A673 (cell line): ENCODE measurements at regions not wholly inside any gene's neighbourhood (a gene's known extent, or its start where the extent isn't known, plus 50 kb on each side); places are given as distances from the start of the nearest gene placed in this dataset.

ENCODE experiments used
- BruUV-seq: library from RNA; stranded (reverse); fragments of 400-500 nt; replicated peaks from 2 replicates; lab custom pipeline; 2021; lab: Mats Ljungman, UMichigan
- CTCF ChIA-PET: fragments of 300-600 bp; sonication (Branson Sonifier 250); formaldehyde crosslinking; loops from one replicate; lab custom pipeline; 2022; ENCODE audit warnings: antibody characterized with exemption; lab: Charles Lee
- POLR2A ChIA-PET: fragments of 300-600 bp; sonication (Branson Sonifier 250); formaldehyde crosslinking; loops from one replicate; lab custom pipeline; 2022; ENCODE audit warnings: antibody characterized with exemption; ENCODE audit not compliant: low non-redundant PET; lab: Charles Lee
- DNase-seq: peaks from one replicate; pipeline ENCODE4 v3.0.0-alpha.2; 2015; ENCODE audit warnings: low spot score
- H3K27ac ChIP-seq: fragments of 200-600 bp; sonication (generic); 2 replicates; pipeline ENCODE4 v1.5.1; 2016; ENCODE audit warnings: mixed run types, low read depth, mild to moderate bottlenecking, mixed read lengths, antibody characterized with exemption, low read length; ENCODE audit not compliant: poor library complexity, severe bottlenecking
- H3K27me3 ChIP-seq: fragments of 200-600 bp; sonication (generic); replicated peaks from 2 replicates; pipeline ENCODE4 v1.6.1; 2017; ENCODE audit warnings: mixed run types, low read depth, mild to moderate bottlenecking, mixed read lengths, antibody characterized with exemption, low read length; ENCODE audit not compliant: insufficient read depth, poor library complexity
- H3K36me3 ChIP-seq: fragments of 200-600 bp; sonication (generic); 2 replicates; pipeline ENCODE4 v1.6.1; 2016; ENCODE audit warnings: mixed run types, mild to moderate bottlenecking, mixed read lengths, antibody characterized with exemption, low read length; ENCODE audit not compliant: insufficient read depth, poor library complexity, severe bottlenecking
- H3K4me1 ChIP-seq: fragments of 200-600 bp; sonication (generic); 2 replicates; pipeline ENCODE4 v1.6.1; 2017; ENCODE audit warnings: mixed run types, mild to moderate bottlenecking, mixed read lengths, antibody characterized with exemption, low read length; ENCODE audit not compliant: insufficient read depth, poor library complexity, severe bottlenecking
- H3K4me3 ChIP-seq: fragments of 200-600 bp; sonication (generic); 2 replicates; pipeline ENCODE4 v1.5.1; 2016; ENCODE audit warnings: low read depth, mixed run types, mild to moderate bottlenecking, mixed read lengths, low read length; ENCODE audit not compliant: poor library complexity, severe bottlenecking
- H3K9me3 ChIP-seq: fragments of 200-600 bp; sonication (generic); 2 replicates; pipeline ENCODE4 v1.6.1; 2016; ENCODE audit warnings: mixed run types, low read depth, mild to moderate bottlenecking, mixed read lengths, antibody characterized with exemption, low read length; ENCODE audit not compliant: poor library complexity, severe bottlenecking
- EZH2 ChIP-seq: fragments of 200-600 bp; sonication (generic); IDR thresholded peaks from 2 replicates; pipeline ENCODE4 v1.6.1; 2017; ENCODE audit warnings: borderline replicate concordance, low read depth, mild to moderate bottlenecking, mixed read lengths, antibody characterized with exemption, low read length; ENCODE audit not compliant: poor library complexity, severe bottlenecking
- intact Hi-C: fragments of 100-400 bp; cut with micrococcal nuclease; formaldehyde crosslinking; loops from one replicate; pipeline ENCODE4 v1.10.0; 2022; ENCODE audit not compliant: unreplicated experiment
- TF ChIP-seq, protein P1 (sequence below): fragments of 300-800, 200-600 bp; sonication (generic); conservative IDR thresholded peaks from 2 replicates; pipeline ENCODE4 v1.5.1; 2017; ENCODE audit warnings: low read depth, mild to moderate bottlenecking, antibody characterized with exemption, low read length, moderate library complexity, mixed read lengths

DNA sequence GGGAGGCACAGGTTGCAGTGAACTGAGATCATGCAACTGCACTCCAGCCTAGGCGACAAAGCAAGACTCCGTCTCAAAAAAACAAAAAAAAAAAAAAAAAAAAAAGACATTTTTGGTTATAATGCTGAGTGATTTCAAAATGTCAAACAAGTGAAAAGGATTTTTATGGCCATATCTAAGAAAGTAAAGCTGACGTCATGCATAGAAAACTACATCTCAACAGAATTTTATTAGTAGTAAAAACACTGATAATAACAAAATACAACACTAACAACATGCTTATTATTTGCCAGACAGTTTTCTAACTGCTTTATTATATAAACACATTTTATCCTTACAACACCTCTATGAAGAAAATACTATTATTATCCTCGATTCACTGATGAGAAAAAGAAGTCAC is 833.0 kb upstream of the WWC1 start:
- DNase-seq: no peak

DNA sequence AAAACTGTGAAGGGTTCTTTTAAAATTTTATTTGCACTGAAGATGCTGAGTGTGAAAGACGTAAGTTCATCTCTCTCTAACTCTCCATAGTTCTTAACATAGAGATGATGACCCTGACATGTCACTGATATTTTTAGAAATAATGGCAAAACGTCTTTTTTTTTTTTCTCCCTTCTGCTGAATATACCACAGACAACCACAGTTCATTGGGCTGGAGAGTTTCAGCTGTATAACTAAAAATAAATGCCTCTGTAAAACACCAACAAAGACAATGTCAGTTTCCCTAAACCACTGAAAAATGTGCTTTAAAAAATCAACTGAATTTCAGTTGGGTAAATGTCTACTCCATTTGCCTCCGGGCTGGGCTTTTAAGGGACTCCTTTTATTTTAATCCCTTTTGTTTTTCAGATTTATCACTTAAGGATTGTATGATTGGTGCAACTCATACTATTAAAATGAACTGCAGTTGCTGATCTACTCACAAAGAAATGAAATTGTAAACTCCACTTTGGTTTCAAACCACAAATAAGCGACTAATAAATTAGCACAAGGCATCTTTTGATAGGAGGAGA is 830.9 kb upstream of the WWC1 start:
- H3K27ac ChIP-seq: no peak overlapping the region
- H3K27me3 ChIP-seq: no peaks in the 10 kb centered on the region
- ChIA-PET CTCF (interaction anchor here (0.7 kb wide), 1 partner anchor 437 kb away, joined by 4 read pairs; no protein-coding TSS in a partner anchor), POLR2A (no interaction called here)
- no peaks in the 10 kb centered on the region for H3K36me3 ChIP-seq
- TF ChIP-seq, protein P1, sequence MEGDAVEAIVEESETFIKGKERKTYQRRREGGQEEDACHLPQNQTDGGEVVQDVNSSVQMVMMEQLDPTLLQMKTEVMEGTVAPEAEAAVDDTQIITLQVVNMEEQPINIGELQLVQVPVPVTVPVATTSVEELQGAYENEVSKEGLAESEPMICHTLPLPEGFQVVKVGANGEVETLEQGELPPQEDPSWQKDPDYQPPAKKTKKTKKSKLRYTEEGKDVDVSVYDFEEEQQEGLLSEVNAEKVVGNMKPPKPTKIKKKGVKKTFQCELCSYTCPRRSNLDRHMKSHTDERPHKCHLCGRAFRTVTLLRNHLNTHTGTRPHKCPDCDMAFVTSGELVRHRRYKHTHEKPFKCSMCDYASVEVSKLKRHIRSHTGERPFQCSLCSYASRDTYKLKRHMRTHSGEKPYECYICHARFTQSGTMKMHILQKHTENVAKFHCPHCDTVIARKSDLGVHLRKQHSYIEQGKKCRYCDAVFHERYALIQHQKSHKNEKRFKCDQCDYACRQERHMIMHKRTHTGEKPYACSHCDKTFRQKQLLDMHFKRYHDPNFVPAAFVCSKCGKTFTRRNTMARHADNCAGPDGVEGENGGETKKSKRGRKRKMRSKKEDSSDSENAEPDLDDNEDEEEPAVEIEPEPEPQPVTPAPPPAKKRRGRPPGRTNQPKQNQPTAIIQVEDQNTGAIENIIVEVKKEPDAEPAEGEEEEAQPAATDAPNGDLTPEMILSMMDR: no peak
- no peak for TF ChIP-seq EZH2
- no TSS peak for BruUV-seq
- no peak for DNase-seq
- H3K4me3 ChIP-seq: no peak overlapping the region
- H3K9me3 ChIP-seq: no peaks in the 10 kb centered on the region
- H3K4me1 ChIP-seq: no peaks in the 10 kb centered on the region
- intact Hi-C loops: no loop called here

More for the DNA sequence above, 833.0 kb upstream of the WWC1 start:
- Histone ChIP-seq H3K4me1 (peaks cover 5% of the 10 kb centered on the region), H3K27me3 (no peaks in the 10 kb centered on the region), H3K36me3 (no peaks in the 10 kb centered on the region), H3K4me3 (no peak overlapping the region), H3K27ac (no peak overlapping the region), H3K9me3 (no peaks in the 10 kb centered on the region)
- CTCF ChIA-PET: no interaction called here
- BruUV-seq: no TSS peak
- intact Hi-C loops: no loop called here
- POLR2A ChIA-PET: interaction anchor here (0.7 kb wide), 1 partner anchor 492 kb away, joined by 26 read pairs; no protein-coding TSS in a partner anchor
- TF ChIP-seq EZH2: no peak
- TF ChIP-seq, protein P1: no peak

DNA sequence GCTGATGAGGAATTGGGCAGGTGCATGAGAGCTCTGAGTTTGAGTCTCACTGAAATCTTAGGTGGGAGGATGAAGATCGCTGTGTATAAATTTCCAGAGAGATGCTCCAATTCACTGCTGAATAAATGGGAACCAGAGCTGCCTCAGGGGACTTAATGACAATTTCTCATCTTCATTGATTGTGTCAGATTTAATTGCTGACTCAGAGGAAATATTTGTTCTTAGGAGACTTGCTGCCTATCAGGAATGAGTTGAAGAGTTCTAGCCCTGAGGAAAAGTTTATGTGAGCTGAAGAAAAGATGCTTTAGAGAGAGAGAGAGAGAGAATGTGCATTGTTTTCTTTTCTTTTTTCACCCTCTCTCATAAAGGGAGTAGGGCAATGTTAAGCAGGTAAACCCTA is 827.5 kb upstream of the WWC1 start:
- Histone ChIP-seq H3K36me3 (no peaks in the 10 kb centered on the region), H3K4me1 (no peaks in the 10 kb centered on the region), H3K4me3 (no peak overlapping the region), H3K27ac (no peak overlapping the region), H3K9me3 (no peaks in the 10 kb centered on the region), H3K27me3 (no peaks in the 10 kb centered on the region)
- DNase-seq: no peak
- ChIA-PET CTCF (no interaction called here), POLR2A (no interaction called here)
- TF ChIP-seq, protein P1: no peak
- no peak for TF ChIP-seq EZH2
- BruUV-seq: no TSS peak
- intact Hi-C loops: no loop called here
